Nephron (organoid): ENCODE measurements at regions not wholly inside any gene's neighbourhood (a gene's known extent, or its start where the extent isn't known, plus 50 kb on each side); places are given as distances from the start of the nearest gene placed in this dataset.

ENCODE experiments used
- H3K27ac Mint-ChIP-seq, 3 experiments: 2 replicates each; pipeline ENCODE4 v1.8.0; 2020; ENCODE audit warnings: mixed read lengths in 3 of 3, mild to moderate bottlenecking in 2 of 3, moderate library complexity in 1 of 3
- H3K27me3 Mint-ChIP-seq: 2 replicates; pipeline ENCODE4 v1.8.0; 2021; ENCODE audit warnings: low read depth, mild to moderate bottlenecking, moderate library complexity, mixed read lengths
- H3K36me3 Mint-ChIP-seq: 2 replicates; pipeline ENCODE4 v1.8.0; 2020; ENCODE audit warnings: low read depth, mixed read lengths
- H3K4me1 Mint-ChIP-seq: 2 replicates; pipeline ENCODE4 v1.8.0; 2020; ENCODE audit warnings: mixed read lengths
- H3K4me3 Mint-ChIP-seq, 3 experiments: 2 replicates each; pipeline ENCODE4 v1.8.0; 2020; ENCODE audit warnings: mild to moderate bottlenecking in 3 of 3, mixed read lengths in 3 of 3, moderate library complexity in 2 of 3
- H3K9me3 Mint-ChIP-seq: 2 replicates; pipeline ENCODE4 v1.8.0; 2020; ENCODE audit warnings: mixed read lengths
- CTCF ChIP-seq, 3 experiments: fragments of 200-600 bp; sonication (generic); IDR thresholded peaks; one replicate each; pipeline ENCODE4 v1.5.0; 2021; ENCODE audit warnings: antibody characterized with exemption in 3 of 3; ENCODE audit not compliant: unreplicated experiment in 3 of 3

- Mint-ChIP-seq H3K4me1 (peaks cover 48% of the 10 kb centered on the region), H3K9me3 (peaks cover 12% of the 10 kb centered on the region), H3K36me3 (peaks cover 23% of the 10 kb centered on the region), H3K4me3 (peak overlapping the region in 1 of 3 experiments; percentile 26), H3K27me3 (no peaks in the 10 kb centered on the region), H3K27ac (peak overlapping the region; percentile 28 to 95 (median 44))
- no peak for TF ChIP-seq CTCF (IDR thresholded peaks at IDR 0.05; ENCODE audit: unreplicated experiment in 3 of 3)
These were observed 466.0 kb upstream of the TNP1 start for GRCh38 chr2:217325816-217326215.

DNA sequence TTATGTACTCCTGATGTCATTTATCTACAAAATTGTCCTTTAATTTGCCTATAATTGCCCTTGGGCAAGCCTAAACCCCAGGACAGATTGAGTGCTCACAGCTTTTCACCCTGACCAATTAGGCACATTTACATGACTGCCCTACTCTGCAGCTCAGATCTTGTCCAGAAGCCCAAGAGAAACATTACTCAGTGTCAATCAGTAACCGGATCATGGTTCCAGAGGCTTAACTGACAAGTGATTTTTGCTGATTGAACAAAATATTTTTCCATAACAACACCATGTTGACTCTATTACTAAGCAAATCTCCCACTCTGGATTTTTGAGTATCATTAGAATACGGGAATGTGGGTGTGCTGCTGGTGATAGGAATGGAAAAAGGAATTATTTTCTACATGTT, 465.4 kb upstream of the TNP1 start:
- no peak for TF ChIP-seq CTCF (IDR thresholded peaks at IDR 0.05; ENCODE audit: unreplicated experiment in 3 of 3)
- H3K27ac Mint-ChIP-seq: peak overlapping the region in 1 of 3 experiments; percentile 5
- peaks cover 46% of the 10 kb centered on the region for H3K4me1 Mint-ChIP-seq
- no peaks in the 10 kb centered on the region for H3K27me3 Mint-ChIP-seq
- peaks cover 23% of the 10 kb centered on the region for H3K36me3 Mint-ChIP-seq
- peaks cover 12% of the 10 kb centered on the region for H3K9me3 Mint-ChIP-seq
- no peak overlapping the region for H3K4me3 Mint-ChIP-seq

DNA sequence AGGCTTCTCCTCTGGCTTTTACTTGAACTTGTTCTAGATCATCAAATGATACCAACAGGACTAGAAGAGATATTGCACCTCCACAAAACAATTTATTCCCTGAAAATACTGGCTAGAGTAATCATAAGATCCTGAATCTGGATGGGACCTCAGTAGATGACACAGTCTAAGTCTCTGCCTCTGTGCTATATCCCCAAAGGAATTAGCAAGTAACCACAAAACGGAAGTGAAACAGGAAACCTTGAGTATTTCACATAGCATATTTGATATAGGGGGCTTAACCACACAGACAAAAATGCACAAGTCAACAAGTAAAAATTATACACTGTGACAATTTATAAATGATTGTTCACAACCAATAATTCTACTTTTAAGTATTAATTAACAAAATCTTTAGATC, 456.9 kb upstream of the TNP1 start:
- peak overlapping the region in 1 of 3 experiments; percentile 29 for H3K27ac Mint-ChIP-seq
- peaks cover 11% of the 10 kb centered on the region for H3K4me1 Mint-ChIP-seq
- TF ChIP-seq CTCF (IDR thresholded peaks at IDR 0.05; ENCODE audit: unreplicated experiment in 3 of 3): no peak
- H3K9me3 Mint-ChIP-seq: peaks cover 26% of the 10 kb centered on the region
- no peak overlapping the region for H3K4me3 Mint-ChIP-seq
- H3K36me3 Mint-ChIP-seq: peaks cover 34% of the 10 kb centered on the region
- H3K27me3 Mint-ChIP-seq: peaks cover 3% of the 10 kb centered on the region

DNA sequence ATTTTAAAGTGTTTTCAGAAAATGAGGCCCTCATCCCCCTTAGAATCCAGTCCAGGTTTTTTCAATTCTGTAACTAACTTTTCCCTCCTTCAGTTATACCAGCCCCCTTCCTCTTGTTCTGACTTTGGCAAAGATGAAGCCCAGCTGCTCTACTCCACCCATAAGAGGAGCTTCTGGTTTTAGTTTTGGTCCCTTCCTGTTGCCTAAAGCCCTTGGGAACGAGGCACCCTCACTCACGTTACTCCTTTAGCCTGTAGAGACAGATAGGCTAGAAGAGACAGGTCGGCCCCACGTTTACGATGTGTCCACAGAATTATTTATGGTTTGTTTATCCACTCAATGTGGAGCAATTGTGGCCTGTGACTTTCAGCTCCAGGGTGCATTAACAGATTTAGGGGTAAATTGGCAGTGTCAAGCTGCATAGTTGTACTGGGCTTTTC, 454.2 kb upstream of the TNP1 start:
- TF ChIP-seq CTCF (IDR thresholded peaks at IDR 0.05; ENCODE audit: unreplicated experiment in 3 of 3): no peak
- Mint-ChIP-seq H3K36me3 (peaks cover 43% of the 10 kb centered on the region), H3K4me3 (no peak overlapping the region), H3K27me3 (peaks cover 3% of the 10 kb centered on the region), H3K9me3 (peaks cover 33% of the 10 kb centered on the region), H3K27ac (peak overlapping the region; percentile 83 to 97 (median 90)), H3K4me1 (peaks cover 11% of the 10 kb centered on the region)

DNA sequence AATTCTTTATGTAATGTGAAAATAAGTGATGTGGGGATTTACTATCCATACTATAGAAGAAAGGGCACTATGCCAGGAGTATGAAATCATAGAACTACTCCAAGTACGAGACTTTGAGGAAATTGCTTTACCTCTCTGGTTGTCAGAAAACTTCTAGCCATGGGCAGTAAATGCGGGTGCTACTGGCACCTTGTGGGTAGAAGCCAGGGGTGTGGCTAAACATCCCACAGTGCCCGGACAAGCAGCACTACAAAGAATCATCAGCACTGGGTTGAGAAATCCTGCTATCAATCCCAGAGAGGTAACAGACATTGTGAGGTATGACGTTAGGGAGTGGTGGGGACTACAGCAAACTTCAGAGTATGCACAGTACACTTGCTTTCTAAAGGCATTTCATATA, 453.5 kb upstream of the TNP1 start:
- peaks cover 3% of the 10 kb centered on the region for H3K27me3 Mint-ChIP-seq
- peaks cover 46% of the 10 kb centered on the region for H3K36me3 Mint-ChIP-seq
- no peak for TF ChIP-seq CTCF (IDR thresholded peaks at IDR 0.05; ENCODE audit: unreplicated experiment in 3 of 3)

DNA sequence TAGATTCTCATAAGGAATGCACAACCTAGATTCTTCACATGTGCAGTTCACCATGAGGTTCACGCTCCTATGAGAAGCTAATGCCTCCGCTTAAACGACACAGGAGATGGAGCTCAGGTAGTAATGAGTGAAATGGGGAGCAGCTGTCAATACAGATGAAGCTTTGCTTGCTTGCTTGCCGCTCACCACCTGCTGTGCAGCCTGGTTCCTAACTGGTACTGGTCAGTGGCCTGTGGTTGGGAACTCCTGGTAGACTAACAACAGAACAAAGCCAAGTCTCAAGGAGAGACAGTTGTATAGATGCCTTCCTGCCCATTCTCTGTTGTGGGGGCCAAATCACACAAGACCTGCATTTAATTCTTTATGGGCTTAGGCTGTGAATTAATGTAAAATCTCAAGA, 449.2 kb upstream of the TNP1 start:
- Mint-ChIP-seq H3K27me3 (no peaks in the 10 kb centered on the region), H3K4me1 (peaks cover 13% of the 10 kb centered on the region)
- TF ChIP-seq CTCF (IDR thresholded peaks at IDR 0.05; ENCODE audit: unreplicated experiment in 3 of 3): no peak

More for the DNA sequence above, 453.5 kb upstream of the TNP1 start:
- Mint-ChIP-seq H3K27ac (peak overlapping the region; percentile 33 to 90 (median 83)), H3K4me1 (peaks cover 11% of the 10 kb centered on the region), H3K4me3 (no peak overlapping the region), H3K9me3 (peaks cover 34% of the 10 kb centered on the region)

More for the DNA sequence above, 449.2 kb upstream of the TNP1 start:
- H3K36me3 Mint-ChIP-seq: peaks cover 21% of the 10 kb centered on the region
- no peak overlapping the region for H3K4me3 Mint-ChIP-seq
- H3K27ac Mint-ChIP-seq: no peak overlapping the region
- H3K9me3 Mint-ChIP-seq: peaks cover 11% of the 10 kb centered on the region
